Liver (tissue), 8 donors: ENCODE measurements at regions not wholly inside any gene's neighbourhood (a gene's known extent, or its start where the extent isn't known, plus 50 kb on each side); places are given as distances from the start of the nearest gene placed in this dataset.

Source experiments
- DNase-seq: peaks from one replicate; pipeline ENCODE4 v3.0.0-alpha.2; 2017; ENCODE audit warnings: low spot score
- H3K27ac ChIP-seq, 2 donors: one replicate each; pipeline ENCODE4 v1.7.0; 2013; ENCODE audit warnings: inconsistent platforms in 2 of 2, low read length in 2 of 2, control low read depth in 1 of 2, low read depth in 1 of 2, mild to moderate bottlenecking in 1 of 2
- H3K27me3 ChIP-seq, 4 donors: one replicate each; pipeline versions ENCODE4 v1.6.1 to v1.7.0; 2013; ENCODE audit warnings: low read length in 3 of 4, inconsistent platforms in 1 of 4, mild to moderate bottlenecking in 1 of 4, moderate library complexity in 1 of 4; ENCODE audit not compliant: control insufficient read depth in 4 of 4, insufficient read depth in 4 of 4
- H3K36me3 ChIP-seq, 4 donors: one replicate each; pipeline versions ENCODE4 v1.6.1 to v1.7.0; 2013; ENCODE audit warnings: low read length in 3 of 4, mild to moderate bottlenecking in 3 of 4, low read depth in 1 of 4, moderate library complexity in 1 of 4; ENCODE audit not compliant: control insufficient read depth in 4 of 4, insufficient read depth in 3 of 4
- H3K4me1 ChIP-seq, 4 donors: one replicate each; pipeline versions ENCODE4 v1.6.1 to v1.7.0; 2013; ENCODE audit warnings: low read length in 3 of 4, mild to moderate bottlenecking in 3 of 4, moderate library complexity in 1 of 4; ENCODE audit not compliant: control insufficient read depth in 4 of 4, insufficient read depth in 4 of 4
- H3K4me3 ChIP-seq, 3 donors: one replicate each; pipeline versions ENCODE4 v1.6.1 to v1.7.0; 2013; ENCODE audit warnings: low read length in 3 of 3, control low read depth in 1 of 3, low read depth in 1 of 3, mild to moderate bottlenecking in 1 of 3
- H3K9ac ChIP-seq, 2 donors: one replicate each; pipeline ENCODE4 v1.7.0; 2013; ENCODE audit warnings: low read length in 2 of 2, mild to moderate bottlenecking in 2 of 2, moderate library complexity in 2 of 2, control low read depth in 1 of 2, low read depth in 1 of 2
- H3K9me3 ChIP-seq, 4 donors: one replicate each; pipeline versions ENCODE4 v1.6.1 to v1.7.0; 2013; ENCODE audit warnings: low read length in 3 of 4; ENCODE audit not compliant: control insufficient read depth in 4 of 4
- EGR1 ChIP-seq, 2 donors: IDR thresholded peaks; 2 replicates each; pipeline ENCODE4 v1.6.1; 2016 to 2018; ENCODE audit warnings: antibody characterized with exemption in 2 of 2, low read depth in 2 of 2
- FOXA1 ChIP-seq: IDR thresholded peaks from 2 replicates; pipeline ENCODE4 v1.6.1; 2016; ENCODE audit warnings: antibody characterized with exemption
- FOXA2 ChIP-seq: IDR thresholded peaks from 2 replicates; pipeline ENCODE4 v1.6.1; 2016; ENCODE audit warnings: antibody characterized with exemption
- GABPA ChIP-seq, 2 donors: IDR thresholded peaks in 1 of 2; conservative IDR thresholded peaks in 1 of 2; 2 replicates each; pipeline ENCODE4 v1.6.1; 2016; ENCODE audit warnings: antibody characterized with exemption in 2 of 2, mild to moderate bottlenecking in 1 of 2, moderate library complexity in 1 of 2
- HNF4A ChIP-seq, 2 donors: conservative IDR thresholded peaks; 2 replicates each; pipeline ENCODE4 v1.6.1; 2016; ENCODE audit warnings: antibody characterized with exemption in 2 of 2, mild to moderate bottlenecking in 2 of 2
- HNF4G ChIP-seq: IDR thresholded peaks from 2 replicates; pipeline ENCODE4 v1.6.1; 2016; ENCODE audit warnings: antibody characterized with exemption
- JUND ChIP-seq, 2 donors: IDR thresholded peaks; 2 replicates each; pipeline ENCODE4 v1.6.1; 2016; ENCODE audit warnings: antibody characterized with exemption in 2 of 2
- NR2F2 ChIP-seq: IDR thresholded peaks from 2 replicates; pipeline ENCODE4 v1.6.1; 2016; ENCODE audit warnings: antibody characterized with exemption
- RAD21 ChIP-seq, 2 donors: IDR thresholded peaks; 2 replicates each; pipeline ENCODE4 v1.6.1; 2016; ENCODE audit warnings: antibody characterized with exemption in 2 of 2, mild to moderate bottlenecking in 2 of 2
- RXRA ChIP-seq, 2 donors: IDR thresholded peaks; 2 replicates each; pipeline ENCODE4 v1.6.1; 2017 to 2018; ENCODE audit warnings: antibody characterized with exemption in 2 of 2, mild to moderate bottlenecking in 1 of 2
- SP1 ChIP-seq: IDR thresholded peaks from 2 replicates; pipeline ENCODE4 v1.6.1; 2018; ENCODE audit warnings: antibody characterized with exemption, mild to moderate bottlenecking
- TAF1 ChIP-seq: conservative IDR thresholded peaks from 2 replicates; pipeline ENCODE4 v1.6.1; 2016; ENCODE audit warnings: antibody characterized with exemption, mild to moderate bottlenecking
- YY1 ChIP-seq: IDR thresholded peaks from 2 replicates; pipeline ENCODE4 v1.6.1; 2016; ENCODE audit warnings: antibody characterized with exemption, mild to moderate bottlenecking
- WGBS: extraction: QIAGEN DNeasy Blood & Tissue Kit; methylation state at CpG from one replicate; pipeline ENCODE4 v1.1.7; 2013; 5-methylcytosine and 5-hydroxymethylcytosine counted together
- TF ChIP-seq, protein P1 (sequence below): IDR thresholded peaks from 2 replicates; pipeline ENCODE4 v1.6.1; 2016; ENCODE audit warnings: antibody characterized with exemption, mild to moderate bottlenecking
- TF ChIP-seq, protein P2 (sequence below): IDR thresholded peaks from 2 replicates; pipeline ENCODE4 v1.6.1; 2016; ENCODE audit warnings: antibody characterized with exemption
- TF ChIP-seq, protein P3 (sequence below): fragments of 150-350 bp; IDR thresholded peaks from 2 replicates; pipeline ENCODE4 v1.5.1; 2017; ENCODE audit warnings: improper control_type of control experiment, low read depth, low read length; ENCODE audit not compliant: missing input control
- TF ChIP-seq, protein P4 (sequence below): IDR thresholded peaks from 2 replicates; pipeline ENCODE4 v1.6.1; 2016; ENCODE audit warnings: antibody characterized with exemption
- donor health status: healthy.
- donor health status: healthy.
- donor health status: healthy.
- donor health status: healthy.
- donor health status: healthy.

DNA sequence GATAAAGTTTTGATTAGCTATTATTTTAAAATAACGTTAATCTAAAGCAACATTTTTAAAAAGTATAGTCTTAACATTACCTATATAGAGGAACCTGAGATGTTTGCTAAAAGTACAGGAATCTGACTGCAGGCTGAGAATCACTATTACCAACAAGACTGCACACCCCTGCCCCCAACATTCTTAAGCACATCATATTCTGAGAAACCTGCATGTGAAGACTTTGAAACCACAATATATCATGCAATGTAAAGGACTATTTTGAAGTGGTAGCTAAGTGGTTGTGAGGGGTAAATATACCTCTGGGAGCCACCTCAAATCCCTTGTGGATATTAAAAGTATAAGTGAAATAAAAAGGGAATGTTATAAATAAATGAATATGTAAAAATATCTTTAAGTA lies 119.0 kb upstream of the KLF12 start:
- H3K36me3 ChIP-seq = no peaks in the 10 kb centered on the region
- TF ChIP-seq, protein P1, sequence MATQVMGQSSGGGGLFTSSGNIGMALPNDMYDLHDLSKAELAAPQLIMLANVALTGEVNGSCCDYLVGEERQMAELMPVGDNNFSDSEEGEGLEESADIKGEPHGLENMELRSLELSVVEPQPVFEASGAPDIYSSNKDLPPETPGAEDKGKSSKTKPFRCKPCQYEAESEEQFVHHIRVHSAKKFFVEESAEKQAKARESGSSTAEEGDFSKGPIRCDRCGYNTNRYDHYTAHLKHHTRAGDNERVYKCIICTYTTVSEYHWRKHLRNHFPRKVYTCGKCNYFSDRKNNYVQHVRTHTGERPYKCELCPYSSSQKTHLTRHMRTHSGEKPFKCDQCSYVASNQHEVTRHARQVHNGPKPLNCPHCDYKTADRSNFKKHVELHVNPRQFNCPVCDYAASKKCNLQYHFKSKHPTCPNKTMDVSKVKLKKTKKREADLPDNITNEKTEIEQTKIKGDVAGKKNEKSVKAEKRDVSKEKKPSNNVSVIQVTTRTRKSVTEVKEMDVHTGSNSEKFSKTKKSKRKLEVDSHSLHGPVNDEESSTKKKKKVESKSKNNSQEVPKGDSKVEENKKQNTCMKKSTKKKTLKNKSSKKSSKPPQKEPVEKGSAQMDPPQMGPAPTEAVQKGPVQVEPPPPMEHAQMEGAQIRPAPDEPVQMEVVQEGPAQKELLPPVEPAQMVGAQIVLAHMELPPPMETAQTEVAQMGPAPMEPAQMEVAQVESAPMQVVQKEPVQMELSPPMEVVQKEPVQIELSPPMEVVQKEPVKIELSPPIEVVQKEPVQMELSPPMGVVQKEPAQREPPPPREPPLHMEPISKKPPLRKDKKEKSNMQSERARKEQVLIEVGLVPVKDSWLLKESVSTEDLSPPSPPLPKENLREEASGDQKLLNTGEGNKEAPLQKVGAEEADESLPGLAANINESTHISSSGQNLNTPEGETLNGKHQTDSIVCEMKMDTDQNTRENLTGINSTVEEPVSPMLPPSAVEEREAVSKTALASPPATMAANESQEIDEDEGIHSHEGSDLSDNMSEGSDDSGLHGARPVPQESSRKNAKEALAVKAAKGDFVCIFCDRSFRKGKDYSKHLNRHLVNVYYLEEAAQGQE = no peak
- no peak for TF ChIP-seq SP1
- TF ChIP-seq, protein P2, sequence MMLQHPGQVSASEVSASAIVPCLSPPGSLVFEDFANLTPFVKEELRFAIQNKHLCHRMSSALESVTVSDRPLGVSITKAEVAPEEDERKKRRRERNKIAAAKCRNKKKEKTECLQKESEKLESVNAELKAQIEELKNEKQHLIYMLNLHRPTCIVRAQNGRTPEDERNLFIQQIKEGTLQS = no peak
- TF ChIP-seq FOXA2 = no peak
- TF ChIP-seq, protein P3, sequence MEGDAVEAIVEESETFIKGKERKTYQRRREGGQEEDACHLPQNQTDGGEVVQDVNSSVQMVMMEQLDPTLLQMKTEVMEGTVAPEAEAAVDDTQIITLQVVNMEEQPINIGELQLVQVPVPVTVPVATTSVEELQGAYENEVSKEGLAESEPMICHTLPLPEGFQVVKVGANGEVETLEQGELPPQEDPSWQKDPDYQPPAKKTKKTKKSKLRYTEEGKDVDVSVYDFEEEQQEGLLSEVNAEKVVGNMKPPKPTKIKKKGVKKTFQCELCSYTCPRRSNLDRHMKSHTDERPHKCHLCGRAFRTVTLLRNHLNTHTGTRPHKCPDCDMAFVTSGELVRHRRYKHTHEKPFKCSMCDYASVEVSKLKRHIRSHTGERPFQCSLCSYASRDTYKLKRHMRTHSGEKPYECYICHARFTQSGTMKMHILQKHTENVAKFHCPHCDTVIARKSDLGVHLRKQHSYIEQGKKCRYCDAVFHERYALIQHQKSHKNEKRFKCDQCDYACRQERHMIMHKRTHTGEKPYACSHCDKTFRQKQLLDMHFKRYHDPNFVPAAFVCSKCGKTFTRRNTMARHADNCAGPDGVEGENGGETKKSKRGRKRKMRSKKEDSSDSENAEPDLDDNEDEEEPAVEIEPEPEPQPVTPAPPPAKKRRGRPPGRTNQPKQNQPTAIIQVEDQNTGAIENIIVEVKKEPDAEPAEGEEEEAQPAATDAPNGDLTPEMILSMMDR = no peak
- no peak for TF ChIP-seq YY1
- no peak for TF ChIP-seq GABPA (IDR thresholded peaks at IDR 0.05 in 1 of 2, conservative IDR thresholded peaks at IDR 0.05 in 1 of 2)
- no peak for TF ChIP-seq HNF4G
- no peaks in the 10 kb centered on the region for H3K9me3 ChIP-seq
- H3K4me1 ChIP-seq = no peaks in the 10 kb centered on the region
- no peak overlapping the region for H3K27ac ChIP-seq
- DNase-seq = no peak
- 89% methylated on average over 1 of the region's 1 CpG for WGBS
- no peak overlapping the region for H3K4me3 ChIP-seq
- no peaks in the 10 kb centered on the region for H3K27me3 ChIP-seq
- no peak overlapping the region for H3K9ac ChIP-seq

GRCh38 chr13:74251778-74252519 lies 117.7 kb upstream of the KLF12 start:
- no peaks in the 10 kb centered on the region for H3K9me3 ChIP-seq
- DNase-seq = no peak
- 87% methylated on average over 5 of the region's 5 CpGs for WGBS
- no peak overlapping the region for H3K9ac ChIP-seq
- H3K27ac ChIP-seq = no peak overlapping the region
- no peaks in the 10 kb centered on the region for H3K36me3 ChIP-seq
- H3K4me1 ChIP-seq = no peaks in the 10 kb centered on the region
- TF ChIP-seq FOXA2 = no peak
- no peak for TF ChIP-seq HNF4G
- TF ChIP-seq FOXA1 = no peak
- no peak for TF ChIP-seq RXRA (IDR thresholded peaks at IDR 0.05)
- TF ChIP-seq RAD21 (IDR thresholded peaks at IDR 0.05) = no peak
- no peak for TF ChIP-seq GABPA (IDR thresholded peaks at IDR 0.05 in 1 of 2, conservative IDR thresholded peaks at IDR 0.05 in 1 of 2)
- H3K27me3 ChIP-seq = no peaks in the 10 kb centered on the region
- no peak overlapping the region for H3K4me3 ChIP-seq

DNA sequence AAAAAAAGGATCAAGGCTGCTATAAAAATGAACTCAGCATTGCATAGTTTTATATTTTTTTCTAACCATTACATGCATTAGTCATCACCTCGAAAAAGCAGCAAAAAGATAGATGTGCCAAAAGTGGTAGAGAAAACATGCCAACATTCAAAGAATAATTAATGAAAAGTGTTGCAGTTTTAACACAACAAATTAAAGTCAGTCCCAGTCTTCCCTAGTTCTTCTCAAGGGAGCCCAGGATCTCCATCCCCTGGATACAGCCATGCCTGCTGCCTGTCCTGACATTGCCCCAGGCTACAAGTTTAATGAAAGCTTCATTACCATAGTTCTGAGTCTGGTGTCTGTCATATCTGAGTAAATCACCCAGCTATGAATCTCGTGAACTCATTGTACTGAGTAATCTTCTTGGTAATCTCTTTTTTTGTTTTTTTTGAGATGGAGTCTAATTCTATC lies 116.6 kb upstream of the KLF12 start:
- Histone ChIP-seq H3K36me3 (no peaks in the 10 kb centered on the region), H3K27me3 (no peaks in the 10 kb centered on the region), H3K27ac (no peak overlapping the region), H3K4me1 (no peaks in the 10 kb centered on the region), H3K9ac (no peak overlapping the region), H3K4me3 (no peak overlapping the region), H3K9me3 (no peaks in the 10 kb centered on the region)
- WGBS = 87% methylated on average over 2 of the region's 2 CpGs
- no peak for DNase-seq
- TF ChIP-seq, protein P1 = no peak
- TF ChIP-seq HNF4G (no peak), RAD21 (IDR thresholded peaks at IDR 0.05) (no peak), TAF1 (no peak), EGR1 (IDR thresholded peaks at IDR 0.05; ENCODE audit: low read depth in 2 of 2) (no peak), RXRA (IDR thresholded peaks at IDR 0.05) (no peak), GABPA (IDR thresholded peaks at IDR 0.05 in 1 of 2, conservative IDR thresholded peaks at IDR 0.05 in 1 of 2) (no peak), NR2F2 (no peak), JUND (IDR thresholded peaks at IDR 0.05) (no peak), HNF4A (conservative IDR thresholded peaks at IDR 0.05) (no peak), YY1 (no peak), SP1 (no peak), FOXA2 (no peak), FOXA1 (no peak)
- TF ChIP-seq, protein P2 = no peak
- TF ChIP-seq, protein P4, sequence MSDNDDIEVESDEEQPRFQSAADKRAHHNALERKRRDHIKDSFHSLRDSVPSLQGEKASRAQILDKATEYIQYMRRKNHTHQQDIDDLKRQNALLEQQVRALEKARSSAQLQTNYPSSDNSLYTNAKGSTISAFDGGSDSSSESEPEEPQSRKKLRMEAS = no peak
